ENCODE measurements at regions not wholly inside any gene's neighbourhood (a gene's known extent, or its start where the extent isn't known, plus 50 kb on each side); places are given as distances from the start of the nearest gene placed in this dataset.

GRCh38 chr1:10920063-10920626 is 92.3 kb upstream of the TARDBP start:
- 39% methylated on average over 9 of the region's 9 CpGs for WGBS (ENCODE audit: insufficient coverage, insufficient replicate concordance, low lambda C conversion rate, missing lambda C conversion rate)
- RAD21 ChIA-PET (ENCODE audit: unreplicated experiment): no interaction called here
- in situ Hi-C loops (cut with MboI): no loop called here
- peaks cover 9% of the 10 kb centered on the region for H3K4me1 ChIP-seq (ENCODE audit: control insufficient read depth, insufficient read depth, low read length)
- CTCF ChIA-PET: no interaction called here
- SMC1A ChIA-PET (ENCODE audit: uncharacterized antibody, unreplicated experiment): no interaction called here
- H2AFZ ChIP-seq (ENCODE audit: control insufficient read depth, low read depth, low read length): no peak overlapping the region
- no peak for DNase-seq (ENCODE audit: low read depth, low spot score)
- no peak overlapping the region for H3K4me3 ChIP-seq
- intact Hi-C loops (cut with micrococcal nuclease; ENCODE audit: unreplicated experiment): no loop called here
- no peak overlapping the region for H3K4me2 ChIP-seq (ENCODE audit: control insufficient read depth, insufficient read depth)
- no peak for FAIRE-seq
- no peaks in the 10 kb centered on the region; the same call in 2 of the 3 replicates for H3K9me3 ChIP-seq (replicated peaks; ENCODE audit: control insufficient read depth, insufficient read depth, low read length)
- POLR2A ChIA-PET: no interaction called here
- TF ChIP-seq, protein P1, sequence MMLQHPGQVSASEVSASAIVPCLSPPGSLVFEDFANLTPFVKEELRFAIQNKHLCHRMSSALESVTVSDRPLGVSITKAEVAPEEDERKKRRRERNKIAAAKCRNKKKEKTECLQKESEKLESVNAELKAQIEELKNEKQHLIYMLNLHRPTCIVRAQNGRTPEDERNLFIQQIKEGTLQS (IDR thresholded peaks at IDR 0.05; ENCODE audit: borderline replicate concordance, extremely low read depth, low read depth, low read length): no peak
- TF ChIP-seq SMC3 (IDR thresholded peaks at IDR 0.05; ENCODE audit: borderline replicate concordance, low read length) (no peak), NFIC (IDR thresholded peaks at IDR 0.05; ENCODE audit: low read depth, low read length) (no peak), ZNF207 (IDR thresholded peaks at IDR 0.05; ENCODE audit: borderline replicate concordance) (no peak)
- TF ChIP-seq, protein P2, sequence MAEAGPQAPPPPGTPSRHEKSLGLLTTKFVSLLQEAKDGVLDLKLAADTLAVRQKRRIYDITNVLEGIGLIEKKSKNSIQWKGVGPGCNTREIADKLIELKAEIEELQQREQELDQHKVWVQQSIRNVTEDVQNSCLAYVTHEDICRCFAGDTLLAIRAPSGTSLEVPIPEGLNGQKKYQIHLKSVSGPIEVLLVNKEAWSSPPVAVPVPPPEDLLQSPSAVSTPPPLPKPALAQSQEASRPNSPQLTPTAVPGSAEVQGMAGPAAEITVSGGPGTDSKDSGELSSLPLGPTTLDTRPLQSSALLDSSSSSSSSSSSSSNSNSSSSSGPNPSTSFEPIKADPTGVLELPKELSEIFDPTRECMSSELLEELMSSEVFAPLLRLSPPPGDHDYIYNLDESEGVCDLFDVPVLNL (IDR thresholded peaks at IDR 0.05; ENCODE audit: low read depth, low read length): no peak
- no peaks in the 10 kb centered on the region for H3K36me3 ChIP-seq (ENCODE audit: control insufficient read depth in 2 of 2, insufficient read depth in 2 of 2, low read length in 1 of 2)
- ATAC-seq: no peak
- H3K9ac ChIP-seq (ENCODE audit: control insufficient read depth, insufficient read depth, low read length): no peak overlapping the region
- H3K27me3 ChIP-seq (replicated peaks in 1 of 2; ENCODE audit: control insufficient read depth in 2 of 2, insufficient read depth in 2 of 2, low read length in 1 of 2): no peaks in the 10 kb centered on the region; a peak in 2 of 4 replicates
- no peaks in the 10 kb centered on the region for H3K79me2 ChIP-seq (ENCODE audit: control insufficient read depth, insufficient read depth, low read length)
- BruUV-seq (replicated peaks): no TSS peak
- no peak overlapping the region for H3K27ac ChIP-seq (ENCODE audit: control insufficient read depth, insufficient read depth)
- H4K20me1 ChIP-seq (ENCODE audit: control insufficient read depth, insufficient read depth): no peaks in the 10 kb centered on the region

Data from GM12878 (cell line).